Mammary epithelial cell (primary cell): ENCODE measurements at regions not wholly inside any gene's neighbourhood (a gene's known extent, or its start where the extent isn't known, plus 50 kb on each side); places are given as distances from the start of the nearest gene placed in this dataset.

ENCODE experiments used
- EZH2 ChIP-seq: IDR thresholded peaks from 2 replicates; pipeline ENCODE4 v1.6.1; 2012; ENCODE audit warnings: low read length, inconsistent platforms, borderline replicate concordance
- TF ChIP-seq, protein P1 (sequence below), 2 donors: IDR thresholded peaks in 1 of 2; conservative IDR thresholded peaks in 1 of 2; 2 replicates each; pipeline ENCODE4 v1.5.1; 2011 to 2012; ENCODE audit warnings: inconsistent platforms in 2 of 2, low read length in 2 of 2, mild to moderate bottlenecking in 2 of 2, control low read depth in 1 of 2, low read depth in 1 of 2; ENCODE audit not compliant: insufficient read depth in 1 of 2; ENCODE audit errors: extremely low read depth in 1 of 2

DNA sequence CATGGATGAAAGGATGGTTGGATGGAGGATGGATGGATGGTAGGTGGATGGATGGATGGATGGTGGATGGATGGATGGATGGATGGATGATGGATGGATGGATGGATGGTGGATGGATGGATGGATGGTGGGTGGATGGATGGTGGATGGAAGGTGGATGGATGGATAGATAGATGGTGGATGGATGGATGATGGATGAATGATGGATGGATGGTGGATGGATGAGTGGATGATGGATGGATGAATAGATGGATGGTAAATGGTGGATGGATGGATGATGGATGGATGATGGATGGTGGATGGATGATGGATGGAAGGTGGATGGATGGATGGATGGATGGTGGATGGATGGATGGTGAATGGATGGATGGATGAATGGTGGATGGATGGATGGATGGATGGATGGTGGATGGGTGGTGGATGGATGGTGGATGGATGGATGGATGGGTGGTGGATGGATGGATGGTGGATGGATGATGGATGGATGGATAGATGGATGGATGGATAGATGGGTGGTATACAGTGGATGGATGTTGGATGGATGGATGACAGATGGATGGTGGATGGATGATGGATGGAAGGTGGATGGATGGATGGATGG is 350.8 kb downstream of the BRD1 start:
- TF ChIP-seq, protein P1, sequence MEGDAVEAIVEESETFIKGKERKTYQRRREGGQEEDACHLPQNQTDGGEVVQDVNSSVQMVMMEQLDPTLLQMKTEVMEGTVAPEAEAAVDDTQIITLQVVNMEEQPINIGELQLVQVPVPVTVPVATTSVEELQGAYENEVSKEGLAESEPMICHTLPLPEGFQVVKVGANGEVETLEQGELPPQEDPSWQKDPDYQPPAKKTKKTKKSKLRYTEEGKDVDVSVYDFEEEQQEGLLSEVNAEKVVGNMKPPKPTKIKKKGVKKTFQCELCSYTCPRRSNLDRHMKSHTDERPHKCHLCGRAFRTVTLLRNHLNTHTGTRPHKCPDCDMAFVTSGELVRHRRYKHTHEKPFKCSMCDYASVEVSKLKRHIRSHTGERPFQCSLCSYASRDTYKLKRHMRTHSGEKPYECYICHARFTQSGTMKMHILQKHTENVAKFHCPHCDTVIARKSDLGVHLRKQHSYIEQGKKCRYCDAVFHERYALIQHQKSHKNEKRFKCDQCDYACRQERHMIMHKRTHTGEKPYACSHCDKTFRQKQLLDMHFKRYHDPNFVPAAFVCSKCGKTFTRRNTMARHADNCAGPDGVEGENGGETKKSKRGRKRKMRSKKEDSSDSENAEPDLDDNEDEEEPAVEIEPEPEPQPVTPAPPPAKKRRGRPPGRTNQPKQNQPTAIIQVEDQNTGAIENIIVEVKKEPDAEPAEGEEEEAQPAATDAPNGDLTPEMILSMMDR (conservative IDR thresholded peaks at IDR 0.05 in 1 of 2, IDR thresholded peaks at IDR 0.05 in 1 of 2; ENCODE audit: extremely low read depth in 1 of 2, insufficient read depth in 1 of 2, low read depth in 1 of 2, low read length in 2 of 2): no peak
- no peak for TF ChIP-seq EZH2
